GM12865 (cell line): ENCODE measurements at regions not wholly inside any gene's neighbourhood (a gene's known extent, or its start where the extent isn't known, plus 50 kb on each side); places are given as distances from the start of the nearest gene placed in this dataset.

Experiments
- DNase-seq: peaks from one replicate; pipeline ENCODE4 v3.0.0; 2010; ENCODE audit warnings: low read depth
- H3K4me3 ChIP-seq: 2 replicates; pipeline ENCODE4 v1.5.1; 2011; ENCODE audit warnings: mild to moderate bottlenecking, low read depth, low read length, control low read depth
- TF ChIP-seq, protein P1 (sequence below): IDR thresholded peaks from 2 replicates; pipeline ENCODE4 v1.5.1; 2011; ENCODE audit warnings: low read length, control low read depth, low read depth, inconsistent platforms; ENCODE audit not compliant: insufficient read depth; ENCODE audit errors: missing control alignments

DNA sequence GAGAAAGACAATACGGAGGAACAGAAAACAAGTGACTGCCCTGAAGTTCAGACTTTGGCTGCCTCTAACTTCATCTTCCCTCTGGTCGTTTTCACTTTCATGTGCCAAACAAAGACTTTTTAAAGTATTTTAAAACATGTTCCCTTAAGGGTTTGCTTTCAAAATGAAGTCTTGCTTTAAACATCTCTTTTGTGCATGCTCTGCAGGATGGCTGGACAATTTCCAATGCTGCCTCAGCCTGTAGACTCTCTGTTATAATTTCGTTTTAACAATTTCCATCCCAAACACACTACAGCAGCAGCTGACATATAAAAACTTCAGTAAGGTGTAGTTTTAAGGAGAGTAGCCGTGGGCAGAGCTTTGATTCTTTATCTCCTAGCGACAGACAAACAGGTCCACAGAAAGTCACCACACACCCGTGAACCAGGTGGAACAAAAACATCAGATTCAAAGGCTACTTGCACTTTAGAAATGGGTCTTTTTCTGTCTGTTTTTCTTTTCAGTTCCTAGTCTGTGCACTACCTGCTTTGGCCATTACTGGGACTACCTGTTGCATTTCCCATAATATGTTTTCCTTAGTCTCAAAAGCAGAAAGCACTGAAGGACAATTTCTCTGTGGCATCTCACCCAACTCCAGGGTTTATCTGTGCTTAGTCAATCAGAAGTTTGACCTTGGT is 308.9 kb downstream of the DTWD2 start:
- TF ChIP-seq, protein P1, sequence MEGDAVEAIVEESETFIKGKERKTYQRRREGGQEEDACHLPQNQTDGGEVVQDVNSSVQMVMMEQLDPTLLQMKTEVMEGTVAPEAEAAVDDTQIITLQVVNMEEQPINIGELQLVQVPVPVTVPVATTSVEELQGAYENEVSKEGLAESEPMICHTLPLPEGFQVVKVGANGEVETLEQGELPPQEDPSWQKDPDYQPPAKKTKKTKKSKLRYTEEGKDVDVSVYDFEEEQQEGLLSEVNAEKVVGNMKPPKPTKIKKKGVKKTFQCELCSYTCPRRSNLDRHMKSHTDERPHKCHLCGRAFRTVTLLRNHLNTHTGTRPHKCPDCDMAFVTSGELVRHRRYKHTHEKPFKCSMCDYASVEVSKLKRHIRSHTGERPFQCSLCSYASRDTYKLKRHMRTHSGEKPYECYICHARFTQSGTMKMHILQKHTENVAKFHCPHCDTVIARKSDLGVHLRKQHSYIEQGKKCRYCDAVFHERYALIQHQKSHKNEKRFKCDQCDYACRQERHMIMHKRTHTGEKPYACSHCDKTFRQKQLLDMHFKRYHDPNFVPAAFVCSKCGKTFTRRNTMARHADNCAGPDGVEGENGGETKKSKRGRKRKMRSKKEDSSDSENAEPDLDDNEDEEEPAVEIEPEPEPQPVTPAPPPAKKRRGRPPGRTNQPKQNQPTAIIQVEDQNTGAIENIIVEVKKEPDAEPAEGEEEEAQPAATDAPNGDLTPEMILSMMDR: no peak
- peak overlapping the region; percentile 43 for H3K4me3 ChIP-seq
- peak; percentile 41 for DNase-seq

DNA sequence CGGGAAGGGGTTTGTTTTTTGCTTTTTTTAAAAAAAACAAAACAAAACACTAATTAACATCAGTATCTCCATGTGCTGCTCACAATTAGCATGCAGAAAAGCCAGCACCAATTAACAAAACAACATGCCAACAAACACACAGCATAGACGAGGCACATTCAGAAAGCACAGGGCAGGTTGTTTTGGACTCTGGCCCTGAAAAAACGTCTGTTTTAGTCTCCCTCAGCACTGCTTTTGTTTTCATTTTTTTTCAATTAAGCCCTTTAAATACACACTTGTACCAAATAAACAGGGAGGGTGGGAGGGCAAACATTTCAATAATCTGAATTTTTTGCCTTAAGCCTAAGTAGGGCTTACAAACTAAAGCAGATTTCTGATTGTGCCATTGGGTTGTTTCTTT is 309.6 kb downstream of the DTWD2 start:
- no peak for DNase-seq
- peak overlapping the region; percentile 43 for H3K4me3 ChIP-seq
- TF ChIP-seq, protein P1: no peak

DNA sequence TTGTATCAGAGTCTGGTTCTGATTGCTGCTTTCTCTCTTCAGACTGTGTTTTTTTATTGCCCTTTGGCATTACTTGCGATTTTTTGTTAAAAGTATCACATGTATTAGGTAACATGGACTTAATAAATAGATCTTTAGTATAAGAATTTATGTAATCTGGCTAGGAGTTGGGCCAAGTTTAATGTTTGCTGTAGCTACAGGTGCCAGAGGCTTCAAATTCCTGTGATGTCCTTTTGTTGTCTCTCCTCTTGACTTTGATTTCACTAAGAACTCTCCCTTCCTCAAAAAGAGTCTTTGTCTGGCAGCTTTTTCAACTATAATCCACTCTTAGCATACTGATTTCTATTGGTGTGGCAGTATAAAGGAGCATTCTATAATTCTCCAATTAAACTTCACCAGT is 313.1 kb downstream of the DTWD2 start:
- no peak for DNase-seq
- TF ChIP-seq, protein P1: no peak
- H3K4me3 ChIP-seq: no peak overlapping the region

DNA sequence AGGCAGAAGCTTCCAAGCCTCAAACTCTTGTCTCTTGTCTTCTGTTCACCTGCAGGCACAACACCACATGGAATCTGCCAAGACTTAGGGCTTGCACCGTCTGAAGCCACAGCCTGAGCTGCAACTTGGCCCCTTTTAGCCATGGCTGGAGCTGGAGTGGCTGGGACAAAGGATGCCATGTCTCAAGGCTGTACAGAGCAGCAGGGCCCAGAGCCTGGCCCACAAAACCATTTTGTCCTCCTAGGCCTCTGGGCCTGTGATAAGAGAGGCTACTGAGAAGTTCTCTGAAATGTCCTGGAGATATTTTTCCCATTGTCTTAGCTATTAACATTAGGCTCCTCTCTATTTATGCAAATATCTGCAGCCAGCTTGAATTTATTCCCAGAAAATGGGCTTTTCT is 330.8 kb downstream of the DTWD2 start:
- no peak overlapping the region for H3K4me3 ChIP-seq
- TF ChIP-seq, protein P1: no peak
- no peak for DNase-seq

DNA sequence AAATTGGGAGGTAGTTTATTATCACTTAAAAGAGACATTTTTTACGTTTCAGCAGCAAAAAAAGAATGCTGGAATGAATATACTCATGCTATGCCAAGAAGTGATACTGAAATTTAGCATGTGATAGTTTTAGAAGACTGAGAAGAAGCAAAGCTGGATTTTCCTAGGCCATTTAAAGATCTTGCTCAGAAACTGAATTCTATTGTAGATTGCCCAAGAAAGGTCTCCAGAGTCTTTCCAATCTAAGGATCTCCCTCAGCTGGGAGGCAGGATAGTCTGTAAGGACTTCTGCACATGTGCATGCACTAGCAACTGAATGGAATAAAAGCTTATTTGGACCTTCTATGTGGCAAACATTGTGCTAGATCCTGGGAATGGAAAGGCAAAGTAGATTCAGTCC is 334.5 kb downstream of the DTWD2 start:
- no peak overlapping the region for H3K4me3 ChIP-seq
- TF ChIP-seq, protein P1: no peak

DNA sequence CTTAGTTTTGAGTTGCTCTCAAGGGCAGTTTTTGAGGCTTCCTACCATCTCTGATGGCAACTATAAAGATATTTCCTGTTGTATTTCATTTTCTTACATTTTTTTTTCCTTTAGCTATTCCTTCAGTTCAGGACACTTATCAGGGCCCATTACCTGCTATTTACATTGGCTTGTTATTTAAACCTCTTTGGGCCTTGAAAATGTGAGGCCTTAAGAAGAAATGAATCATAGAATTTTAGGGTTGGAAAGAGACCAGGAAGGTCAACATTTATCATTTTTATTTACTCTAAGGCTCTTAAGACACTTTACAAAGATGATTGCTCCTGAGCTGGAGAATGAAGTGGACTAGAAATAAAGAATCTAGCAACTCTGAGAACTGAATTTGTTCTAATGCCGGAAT is 335.2 kb downstream of the DTWD2 start:
- TF ChIP-seq, protein P1: no peak
- H3K4me3 ChIP-seq: no peak overlapping the region
- DNase-seq: no peak

More for the DNA sequence above, 334.5 kb downstream of the DTWD2 start:
- DNase-seq: no peak

DNA sequence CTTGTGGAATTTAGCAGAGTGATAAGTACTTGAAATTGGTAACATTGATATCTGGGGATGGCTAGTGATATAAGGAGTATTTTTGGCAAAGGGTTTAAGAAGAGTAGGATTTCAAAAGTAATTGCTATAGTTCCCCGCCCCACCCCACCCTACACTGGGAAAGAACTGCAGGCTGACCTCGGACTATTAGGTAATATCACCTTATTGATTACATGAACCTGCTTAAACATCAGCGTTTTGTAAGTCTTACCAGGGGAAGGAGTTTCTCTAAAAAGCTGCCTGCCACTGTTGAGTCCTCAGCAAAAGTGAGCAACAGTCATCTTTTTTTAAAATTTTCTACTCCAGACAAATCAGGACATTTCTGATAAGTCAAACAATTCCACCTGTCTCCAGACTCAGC is 337.3 kb downstream of the DTWD2 start:
- TF ChIP-seq, protein P1: no peak
- no peak overlapping the region for H3K4me3 ChIP-seq
- DNase-seq: no peak
